ENCODE measurements at regions not wholly inside any gene's neighbourhood (a gene's known extent, or its start where the extent isn't known, plus 50 kb on each side); places are given as distances from the start of the nearest gene placed in this dataset.
"Not testable (repeated sequence)": the region's sequence is repeated elsewhere in the genome, so short reads cannot be mapped to it uniquely, and the experiment has no call there.

DNA sequence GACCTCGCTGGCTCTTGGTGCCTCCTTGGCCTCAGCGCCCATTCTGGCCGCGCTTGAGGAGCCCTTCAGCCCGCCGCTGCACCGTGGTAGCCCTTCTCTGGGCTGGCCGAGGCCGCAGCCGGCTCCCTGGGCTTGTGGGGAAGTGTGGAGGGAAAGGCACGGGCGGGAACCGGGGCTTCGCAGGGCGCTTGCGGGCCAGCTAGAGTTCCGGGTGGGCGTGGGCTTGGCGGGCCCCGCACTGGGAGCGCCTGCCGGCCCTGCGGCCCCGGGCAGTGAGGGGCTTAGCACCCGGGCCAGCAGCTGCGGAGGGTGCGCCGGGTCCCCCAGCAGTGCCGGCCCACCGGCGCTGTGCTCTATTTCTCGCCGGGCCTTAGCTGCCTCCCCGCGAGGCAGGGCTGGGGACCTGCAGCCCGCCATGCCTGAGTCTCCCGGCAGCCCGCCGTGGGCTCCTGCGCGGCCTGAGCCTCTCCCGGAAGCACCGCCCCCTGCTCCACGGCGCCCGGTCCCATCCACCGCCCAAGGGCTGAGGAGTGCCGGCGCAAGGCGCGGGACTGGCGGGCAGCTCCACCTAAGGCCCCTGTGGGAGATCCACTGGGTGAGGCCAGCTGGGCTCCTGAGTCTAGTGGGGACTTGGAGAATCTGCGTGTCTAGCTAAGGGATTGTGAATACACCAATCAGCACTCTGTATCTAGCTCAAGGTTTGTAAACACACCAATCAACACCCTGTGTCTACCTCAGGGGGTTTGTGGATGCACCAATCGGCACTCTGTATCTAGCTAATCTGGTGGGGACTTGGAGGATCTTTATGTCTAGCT is 141.1 kb downstream of the SLCO4C1 start:
- CTCF ChIA-PET = interaction anchor here (1.6 to 1.8 kb wide), 2 partner anchors 8 to 11 kb away, joined by 4 read pairs; no protein-coding TSS in a partner anchor
- POLR2A ChIA-PET; DNase-seq (ENCODE audit: extremely low spot score): not testable (repeated sequence)

- CTCF ChIA-PET = interaction anchor here (1.8 kb wide), 1 partner anchor 10 kb away, joined by 4 read pairs; no protein-coding TSS in a partner anchor
- no peak for DNase-seq (ENCODE audit: extremely low spot score)
- TF ChIP-seq, protein P1, sequence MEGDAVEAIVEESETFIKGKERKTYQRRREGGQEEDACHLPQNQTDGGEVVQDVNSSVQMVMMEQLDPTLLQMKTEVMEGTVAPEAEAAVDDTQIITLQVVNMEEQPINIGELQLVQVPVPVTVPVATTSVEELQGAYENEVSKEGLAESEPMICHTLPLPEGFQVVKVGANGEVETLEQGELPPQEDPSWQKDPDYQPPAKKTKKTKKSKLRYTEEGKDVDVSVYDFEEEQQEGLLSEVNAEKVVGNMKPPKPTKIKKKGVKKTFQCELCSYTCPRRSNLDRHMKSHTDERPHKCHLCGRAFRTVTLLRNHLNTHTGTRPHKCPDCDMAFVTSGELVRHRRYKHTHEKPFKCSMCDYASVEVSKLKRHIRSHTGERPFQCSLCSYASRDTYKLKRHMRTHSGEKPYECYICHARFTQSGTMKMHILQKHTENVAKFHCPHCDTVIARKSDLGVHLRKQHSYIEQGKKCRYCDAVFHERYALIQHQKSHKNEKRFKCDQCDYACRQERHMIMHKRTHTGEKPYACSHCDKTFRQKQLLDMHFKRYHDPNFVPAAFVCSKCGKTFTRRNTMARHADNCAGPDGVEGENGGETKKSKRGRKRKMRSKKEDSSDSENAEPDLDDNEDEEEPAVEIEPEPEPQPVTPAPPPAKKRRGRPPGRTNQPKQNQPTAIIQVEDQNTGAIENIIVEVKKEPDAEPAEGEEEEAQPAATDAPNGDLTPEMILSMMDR (IDR thresholded peaks at IDR 0.05; ENCODE audit: control extremely low read depth, extremely low read depth, low read depth, missing control alignments) = no peak
- POLR2A ChIA-PET = no interaction called here
Measured at GRCh38 chr5:102154291-102154690, 141.8 kb downstream of the SLCO4C1 start.

GRCh38 chr5:102153003-102153759 is 142.9 kb downstream of the SLCO4C1 start:
- TF ChIP-seq, protein P1 (IDR thresholded peaks at IDR 0.05; ENCODE audit: control extremely low read depth, extremely low read depth, low read depth, missing control alignments) = peak; percentile 47
- ChIA-PET POLR2A (no interaction called here), CTCF (interaction anchor here (1.1 to 1.5 kb wide), 2 partner anchors 15 to 210 kb away, joined by 3 to 4 read pairs; no protein-coding TSS in a partner anchor)
- peak; percentile 25 for DNase-seq (ENCODE audit: extremely low spot score)

GRCh38 chr5:102139029-102139428 is 157.1 kb downstream of the SLCO4C1 start:
- no peak for DNase-seq (ENCODE audit: extremely low spot score)
- POLR2A ChIA-PET = no interaction called here
- TF ChIP-seq, protein P1 (IDR thresholded peaks at IDR 0.05; ENCODE audit: control extremely low read depth, extremely low read depth, low read depth, missing control alignments) = no peak
- CTCF ChIA-PET = no interaction called here

- POLR2A ChIA-PET = no interaction called here
- DNase-seq (ENCODE audit: extremely low spot score) = no peak
- TF ChIP-seq, protein P1 (IDR thresholded peaks at IDR 0.05; ENCODE audit: control extremely low read depth, extremely low read depth, low read depth, missing control alignments) = no peak
- CTCF ChIA-PET = interaction anchor here (1.1 kb wide), 1 partner anchor 17 kb away, joined by 4 read pairs; no protein-coding TSS in a partner anchor
Measured at GRCh38 chr5:102138243-102138653, 157.8 kb downstream of the SLCO4C1 start.

- TF ChIP-seq, protein P1 (IDR thresholded peaks at IDR 0.05; ENCODE audit: control extremely low read depth, extremely low read depth, low read depth, missing control alignments) = no peak
- ChIA-PET POLR2A (no interaction called here), CTCF (no interaction called here)
- no peak for DNase-seq (ENCODE audit: extremely low spot score)
Measured at GRCh38 chr5:102130890-102131289, 165.2 kb downstream of the SLCO4C1 start.

DNA sequence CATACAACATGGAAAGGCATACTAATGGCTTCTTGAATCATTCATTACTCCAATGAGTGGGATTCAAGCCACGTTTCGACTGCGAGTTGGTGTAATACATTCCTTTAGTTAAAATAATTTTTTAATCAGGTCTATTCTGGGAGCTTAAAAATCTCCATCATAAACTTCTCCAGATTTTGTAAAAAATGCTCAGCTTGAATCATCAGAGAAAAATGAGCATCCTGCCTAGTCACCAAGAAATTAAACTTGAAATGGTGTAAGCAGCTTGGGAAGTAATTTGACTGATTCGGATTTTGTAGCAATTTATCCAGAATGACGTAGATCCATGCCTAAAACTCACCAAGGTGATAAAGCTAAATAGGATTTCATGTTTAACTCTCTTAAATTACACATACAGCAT is 165.7 kb downstream of the SLCO4C1 start:
- ChIA-PET POLR2A (no interaction called here), CTCF (no interaction called here)
- TF ChIP-seq, protein P1 (IDR thresholded peaks at IDR 0.05; ENCODE audit: control extremely low read depth, extremely low read depth, low read depth, missing control alignments) = no peak
- no peak for DNase-seq (ENCODE audit: extremely low spot score)
